ENCODE measurements at regions not wholly inside any gene's neighbourhood (a gene's known extent, or its start where the extent isn't known, plus 50 kb on each side); places are given as distances from the start of the nearest gene placed in this dataset.
"Not testable (repeated sequence)": the region's sequence is repeated elsewhere in the genome, so short reads cannot be mapped to it uniquely, and the experiment has no call there.

DNA sequence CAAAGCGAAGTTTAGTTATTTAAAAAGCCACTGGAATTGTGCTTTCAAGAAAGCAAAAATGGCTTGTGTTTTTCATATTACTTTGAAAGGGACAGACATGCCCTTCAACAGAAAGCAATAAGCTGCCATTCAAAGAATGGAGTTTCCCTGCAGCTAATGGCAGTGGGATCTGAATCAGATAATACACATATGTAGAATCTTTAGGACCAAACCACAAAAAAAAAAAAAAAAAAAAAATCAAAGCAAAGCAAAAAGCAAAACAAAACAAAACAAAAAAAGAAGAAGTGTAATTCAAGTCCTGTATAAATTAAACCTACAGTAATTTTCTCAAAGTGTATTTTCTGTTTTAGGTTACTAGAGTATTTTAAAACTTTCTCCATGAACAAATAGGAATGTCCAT is 63.6 kb upstream of the ZNF217 start:
- no peak for DNase-seq

- no peak for DNase-seq
These were observed 62.9 kb upstream of the ZNF217 start for GRCh38 chr20:53656293-53657202.

- no peak for DNase-seq
These were observed 62.1 kb upstream of the ZNF217 start for GRCh38 chr20:53655625-53656292.

- DNase-seq = no peak
These were observed 61.4 kb upstream of the ZNF217 start for GRCh38 chr20:53654932-53655624.

GRCh38 chr20:53654521-53654920 is 60.9 kb upstream of the ZNF217 start:
- DNase-seq = not testable (repeated sequence)

DNA sequence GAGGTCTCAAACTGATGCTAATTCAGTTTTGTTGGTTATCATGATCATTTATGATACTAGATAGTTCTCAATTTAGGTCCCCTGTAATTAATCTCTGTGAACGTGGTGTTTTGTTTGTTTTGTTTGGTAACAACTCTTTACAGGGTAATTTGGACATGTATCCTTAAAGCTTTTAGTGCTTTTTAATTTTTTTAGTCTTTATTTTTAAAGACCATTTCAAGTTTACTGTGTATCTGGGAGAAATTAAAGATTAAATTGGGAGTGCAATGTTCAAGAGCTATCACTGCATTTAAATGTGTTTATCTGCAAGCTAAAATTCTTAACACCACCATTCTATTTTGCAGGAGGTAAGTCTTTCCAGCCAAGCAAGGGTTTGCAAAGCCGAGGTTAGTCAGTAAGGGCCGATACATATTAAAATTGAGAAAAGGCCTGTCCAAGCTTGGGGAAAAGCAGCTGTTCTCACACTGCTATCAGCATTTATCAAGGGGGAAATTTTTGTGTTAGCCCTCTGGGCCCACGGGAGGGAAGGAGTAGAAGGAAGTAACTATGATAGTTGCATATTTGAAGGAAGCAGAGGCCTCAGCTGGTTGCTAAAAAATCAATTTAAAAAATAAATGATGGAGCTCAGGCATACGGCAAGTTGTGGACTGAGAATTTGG is 59.3 kb upstream of the ZNF217 start:
- no peak for DNase-seq

DNA sequence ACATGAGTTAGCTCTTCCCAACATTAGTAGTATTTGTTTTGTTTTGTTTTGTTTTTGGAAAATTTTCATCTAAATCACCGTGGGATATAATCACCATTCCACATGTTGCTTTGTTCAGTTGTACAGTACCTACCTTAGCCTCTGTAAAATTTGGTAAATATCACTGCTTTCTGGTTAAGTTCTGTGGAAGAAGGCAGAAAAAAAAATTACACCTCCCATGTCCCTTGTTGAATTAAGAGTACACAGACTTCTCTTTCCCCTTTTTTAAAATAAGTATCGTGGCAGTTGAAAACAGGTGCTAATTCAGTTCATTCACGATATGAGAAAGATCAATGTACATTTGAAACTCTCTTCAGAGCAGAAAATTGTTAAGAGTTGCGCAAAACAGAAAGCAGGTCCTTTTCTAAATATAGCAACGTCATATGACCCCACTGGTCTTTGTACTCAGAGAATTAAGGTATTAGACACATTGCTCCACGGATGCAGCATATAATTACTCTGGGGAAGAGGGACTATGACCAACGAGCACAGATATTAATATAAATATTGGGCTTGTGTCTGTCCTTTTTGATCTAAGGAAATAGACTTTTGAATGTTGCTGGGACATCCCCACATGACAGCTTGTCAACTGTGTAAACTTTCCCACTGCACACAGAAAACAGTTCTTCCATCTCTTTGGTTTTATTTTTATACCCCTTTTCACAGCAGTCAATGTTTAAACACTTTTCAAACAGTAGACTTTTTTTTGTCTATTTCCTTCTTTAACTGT is 58.6 kb upstream of the ZNF217 start:
- DNase-seq = no peak

- DNase-seq = not testable (repeated sequence)
These were observed 55.9 kb upstream of the ZNF217 start for GRCh38 chr20:53649493-53649892.

DNA sequence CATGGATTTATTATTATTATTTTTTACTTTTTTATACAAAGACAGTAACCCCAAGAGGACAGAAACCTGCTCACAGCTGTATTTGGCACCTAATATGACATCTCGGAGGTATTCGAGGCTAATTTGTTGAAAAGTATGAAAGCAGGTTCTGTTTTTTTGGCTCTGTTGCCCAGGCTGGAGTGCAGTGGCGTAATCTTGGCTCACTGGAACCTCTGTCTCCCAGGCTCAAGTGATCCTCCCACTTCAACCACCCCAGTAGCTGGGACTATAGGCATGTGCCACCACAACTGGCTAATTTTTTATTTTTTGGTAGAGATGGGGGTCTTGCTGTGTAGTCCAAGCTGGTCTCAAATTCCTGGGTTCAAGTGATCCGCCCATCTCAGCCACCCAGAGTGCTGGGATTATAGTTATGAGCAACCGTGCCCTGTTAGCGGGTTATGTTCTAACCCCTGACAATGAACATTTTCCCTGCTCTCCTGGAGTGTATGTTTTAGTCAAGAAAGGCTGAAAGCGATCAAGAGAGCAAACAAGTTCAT is 53.7 kb upstream of the ZNF217 start:
- DNase-seq = no peak

- DNase-seq = no peak
These were observed 52.9 kb upstream of the ZNF217 start for GRCh38 chr20:53646550-53646949.

GRCh38 chr20:53645582-53645897 is 51.9 kb upstream of the ZNF217 start:
- DNase-seq = no peak

DNA sequence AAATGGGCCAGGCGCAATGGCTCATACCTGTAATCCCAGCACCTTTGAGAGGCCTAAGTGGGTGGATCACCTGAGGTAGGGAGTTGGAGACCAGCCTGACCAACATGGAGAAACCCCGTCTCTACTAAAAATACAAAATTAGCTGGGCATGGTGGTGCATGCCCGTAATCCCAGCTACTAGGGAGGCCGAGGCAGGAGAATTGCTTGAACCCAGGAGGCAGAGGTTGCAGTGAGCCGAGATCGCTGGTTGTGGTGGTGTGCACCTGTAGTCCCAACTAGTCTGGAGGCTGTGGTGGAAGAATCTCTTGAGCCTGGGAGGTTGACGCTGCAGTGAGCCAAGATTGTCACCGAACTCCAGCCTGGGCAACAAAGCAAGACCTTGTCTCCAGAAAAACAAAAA is 50.5 kb upstream of the ZNF217 start:
- DNase-seq = not testable (repeated sequence)
